Duodenal mucosa (tissue), 2 donors: ENCODE measurements at regions not wholly inside any gene's neighbourhood (a gene's known extent, or its start where the extent isn't known, plus 50 kb on each side); places are given as distances from the start of the nearest gene placed in this dataset.

ENCODE experiments used
- H3K27ac ChIP-seq: one replicate; pipeline ENCODE4 v1.7.0; 2013; ENCODE audit warnings: low read depth, low read length
- H3K27me3 ChIP-seq, 2 donors: one replicate each; pipeline ENCODE4 v1.7.0; 2013; ENCODE audit warnings: low read length in 2 of 2, control low read depth in 1 of 2; ENCODE audit not compliant: insufficient read depth in 2 of 2, control insufficient read depth in 1 of 2
- H3K36me3 ChIP-seq, 2 donors: one replicate each; pipeline ENCODE4 v1.7.0; 2013; ENCODE audit warnings: low read length in 2 of 2, control low read depth in 1 of 2; ENCODE audit not compliant: insufficient read depth in 2 of 2, control insufficient read depth in 1 of 2
- H3K4me1 ChIP-seq, 2 donors: one replicate each; pipeline ENCODE4 v1.7.0; 2013; ENCODE audit warnings: low read length in 2 of 2, control low read depth in 1 of 2; ENCODE audit not compliant: insufficient read depth in 2 of 2, control insufficient read depth in 1 of 2
- H3K4me3 ChIP-seq, 2 donors: one replicate each; pipeline ENCODE4 v1.7.0; 2013; ENCODE audit warnings: low read length in 2 of 2, low read depth in 1 of 2
- H3K9ac ChIP-seq, 2 donors: one replicate each; pipeline ENCODE4 v1.7.0; 2013; ENCODE audit warnings: low read length in 2 of 2, low read depth in 1 of 2
- H3K9me3 ChIP-seq, 2 donors: one replicate each; pipeline ENCODE4 v1.7.0; 2013; ENCODE audit warnings: low read length in 2 of 2, control low read depth in 1 of 2; ENCODE audit not compliant: control insufficient read depth in 1 of 2

- Histone ChIP-seq H3K36me3 (no peaks in the 10 kb centered on the region), H3K27ac (no peak overlapping the region), H3K4me1 (no peaks in the 10 kb centered on the region), H3K27me3 (no peaks in the 10 kb centered on the region), H3K9ac (no peak overlapping the region), H3K4me3 (no peak overlapping the region), H3K9me3 (no peaks in the 10 kb centered on the region)
Measured at GRCh38 chr12:59839514-59839913, 243.7 kb downstream of the SLC16A7 start.

- H3K4me3 ChIP-seq: no peak overlapping the region
- H3K27ac ChIP-seq: no peak overlapping the region
- H3K9me3 ChIP-seq: no peaks in the 10 kb centered on the region
- H3K36me3 ChIP-seq: no peaks in the 10 kb centered on the region
- H3K27me3 ChIP-seq: no peaks in the 10 kb centered on the region
- H3K4me1 ChIP-seq: no peaks in the 10 kb centered on the region
- H3K9ac ChIP-seq: no peak overlapping the region
Measured at GRCh38 chr12:59843260-59843843, 247.5 kb downstream of the SLC16A7 start.

DNA sequence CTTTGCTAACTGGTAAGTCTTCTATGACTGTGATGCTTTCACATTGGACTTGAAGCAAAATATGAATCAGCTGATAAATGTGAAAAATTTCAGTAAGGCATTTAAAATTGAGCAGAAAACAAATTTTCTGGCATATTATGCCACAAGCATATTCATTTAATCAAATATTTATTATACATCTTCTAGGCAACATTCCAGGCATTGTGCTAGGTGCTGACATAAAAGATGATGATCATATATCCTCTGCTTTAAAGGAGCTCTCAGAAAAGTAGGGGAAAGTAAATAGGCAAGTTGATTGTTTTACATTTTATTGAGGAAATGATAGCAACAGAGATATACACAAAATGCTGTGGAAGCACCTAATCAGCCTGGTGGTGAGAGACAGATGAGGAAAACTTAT lies 248.9 kb downstream of the SLC16A7 start:
- no peak overlapping the region for H3K27ac ChIP-seq

GRCh38 chr12:59845293-59845692 lies 249.5 kb downstream of the SLC16A7 start:
- Histone ChIP-seq H3K27ac (no peak overlapping the region), H3K36me3 (no peaks in the 10 kb centered on the region), H3K9me3 (no peaks in the 10 kb centered on the region), H3K4me1 (no peaks in the 10 kb centered on the region), H3K27me3 (no peaks in the 10 kb centered on the region), H3K9ac (no peak overlapping the region), H3K4me3 (no peak overlapping the region)

More for the DNA sequence above, 248.9 kb downstream of the SLC16A7 start:
- Histone ChIP-seq H3K4me3 (no peak overlapping the region), H3K4me1 (no peaks in the 10 kb centered on the region), H3K9ac (no peak overlapping the region), H3K9me3 (no peaks in the 10 kb centered on the region), H3K27me3 (no peaks in the 10 kb centered on the region), H3K36me3 (no peaks in the 10 kb centered on the region)

- no peak overlapping the region for H3K27ac ChIP-seq
- no peak overlapping the region for H3K4me3 ChIP-seq
- H3K27me3 ChIP-seq: no peaks in the 10 kb centered on the region
- no peaks in the 10 kb centered on the region for H3K9me3 ChIP-seq
- no peaks in the 10 kb centered on the region for H3K4me1 ChIP-seq
- H3K36me3 ChIP-seq: no peaks in the 10 kb centered on the region
- no peak overlapping the region for H3K9ac ChIP-seq
Measured at GRCh38 chr12:59847127-59847526, 251.3 kb downstream of the SLC16A7 start.

GRCh38 chr12:59850268-59850667 lies 254.4 kb downstream of the SLC16A7 start:
- H3K27ac ChIP-seq: no peak overlapping the region
- no peak overlapping the region for H3K4me3 ChIP-seq
- no peaks in the 10 kb centered on the region for H3K9me3 ChIP-seq
- no peaks in the 10 kb centered on the region for H3K27me3 ChIP-seq
- H3K9ac ChIP-seq: no peak overlapping the region
- H3K4me1 ChIP-seq: no peaks in the 10 kb centered on the region
- no peaks in the 10 kb centered on the region for H3K36me3 ChIP-seq

- Histone ChIP-seq H3K27ac (no peak overlapping the region), H3K4me3 (no peak overlapping the region), H3K4me1 (peaks cover 4 to 8% of the 10 kb centered on the region in 2 donors), H3K36me3 (no peaks in the 10 kb centered on the region), H3K27me3 (no peaks in the 10 kb centered on the region), H3K9me3 (no peaks in the 10 kb centered on the region), H3K9ac (no peak overlapping the region)
Measured at GRCh38 chr12:59858508-59859170, 262.8 kb downstream of the SLC16A7 start.

GRCh38 chr12:59859171-59859510 lies 263.3 kb downstream of the SLC16A7 start:
- no peaks in the 10 kb centered on the region for H3K36me3 ChIP-seq

DNA sequence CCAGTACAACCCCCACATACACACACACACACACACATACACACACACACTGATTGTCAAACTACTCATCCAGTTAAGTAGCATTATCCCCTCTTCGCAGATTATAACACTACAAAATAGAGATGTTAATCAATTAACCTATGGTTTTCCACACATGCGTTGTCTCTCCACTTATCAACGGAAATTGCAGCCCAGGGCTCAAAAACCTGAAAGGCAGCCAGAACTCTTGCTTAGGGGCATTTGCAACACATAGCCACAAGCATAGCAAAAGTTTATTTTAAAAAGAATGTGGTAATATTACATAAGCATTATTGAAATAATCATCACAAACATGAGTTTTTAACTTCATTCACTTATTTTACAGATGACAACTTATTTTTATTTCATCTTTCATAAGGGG lies 265.8 kb downstream of the SLC16A7 start:
- H3K4me3 ChIP-seq: no peak overlapping the region
- no peaks in the 10 kb centered on the region for H3K36me3 ChIP-seq
- H3K27ac ChIP-seq: no peak overlapping the region
- H3K9ac ChIP-seq: no peak overlapping the region
- no peaks in the 10 kb centered on the region for H3K9me3 ChIP-seq
- H3K4me1 ChIP-seq: peaks cover 4 to 8% of the 10 kb centered on the region in 2 donors
- no peaks in the 10 kb centered on the region for H3K27me3 ChIP-seq

More at GRCh38 chr12:59859171-59859510, 263.3 kb downstream of the SLC16A7 start:
- no peak overlapping the region for H3K9ac ChIP-seq
- H3K27me3 ChIP-seq: no peaks in the 10 kb centered on the region
- no peaks in the 10 kb centered on the region for H3K9me3 ChIP-seq
- H3K4me1 ChIP-seq: peaks cover 4 to 8% of the 10 kb centered on the region in 2 donors
- no peak overlapping the region for H3K27ac ChIP-seq
- no peak overlapping the region for H3K4me3 ChIP-seq

DNA sequence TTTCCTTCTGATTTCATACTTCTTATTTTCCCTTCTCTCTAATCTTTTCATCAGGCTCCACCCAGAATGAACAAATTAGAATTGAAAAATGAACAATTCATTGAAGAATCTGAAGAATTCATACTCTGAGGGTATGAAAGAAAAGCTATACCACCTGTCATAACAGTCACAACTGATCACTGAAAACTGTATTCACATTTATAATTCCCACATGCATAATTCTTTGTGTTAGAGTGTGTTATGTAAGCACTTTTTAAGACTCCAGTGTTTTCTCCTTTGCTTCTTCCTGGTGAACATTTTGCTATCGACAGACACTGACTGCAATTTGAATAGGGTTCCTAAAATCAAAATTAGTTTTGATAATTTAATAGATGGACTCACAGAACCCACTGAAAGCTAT lies 271.2 kb downstream of the SLC16A7 start:
- no peaks in the 10 kb centered on the region for H3K4me1 ChIP-seq
- H3K27ac ChIP-seq: no peak overlapping the region
- H3K9ac ChIP-seq: no peak overlapping the region
- H3K9me3 ChIP-seq: peaks cover 0 to 3% of the 10 kb centered on the region in 2 donors
- H3K4me3 ChIP-seq: no peak overlapping the region
- no peaks in the 10 kb centered on the region for H3K27me3 ChIP-seq
- no peaks in the 10 kb centered on the region for H3K36me3 ChIP-seq
